Tibial artery (tissue), 4 donors: ENCODE measurements at regions not wholly inside any gene's neighbourhood (a gene's known extent, or its start where the extent isn't known, plus 50 kb on each side); places are given as distances from the start of the nearest gene placed in this dataset.

Experiments
- DNase-seq, 2 donors: peaks; one replicate each; pipeline ENCODE4 v3.0.0-alpha.2; 2019
- H3K27ac ChIP-seq, 2 donors: fragments of 200-600 bp; sonication (generic) in 1 of 2; 1 replicate in 1 of 2; 2 replicates in 1 of 2; pipeline ENCODE4 v1.5.1; 2018 to 2019; ENCODE audit warnings: mild to moderate bottlenecking in 1 of 2
- H3K27me3 ChIP-seq, 2 donors: fragments of 200-600 bp; sonication (generic) in 1 of 2; one replicate each; pipeline versions ENCODE4 v1.5.1 to v1.6.0; 2016 to 2019
- H3K36me3 ChIP-seq, 3 donors: fragments of 200-600 bp; sonication (generic) in 2 of 3; one replicate each; pipeline ENCODE4 v1.5.1; 2016 to 2019; ENCODE audit warnings: mild to moderate bottlenecking in 2 of 3
- H3K4me1 ChIP-seq, 4 donors: fragments of 200-600 bp; sonication (generic) in 2 of 4; 1 replicate in 3 of 4; 2 replicates in 1 of 4; pipeline ENCODE4 v1.5.1; 2016 to 2019
- H3K4me3 ChIP-seq, 2 donors: fragments of 200-600 bp; sonication (generic) in 1 of 2; 1 replicate in 1 of 2; 2 replicates in 1 of 2; pipeline ENCODE4 v1.5.1; 2018 to 2019; ENCODE audit warnings: mild to moderate bottlenecking in 2 of 2
- H3K9me3 ChIP-seq, 3 donors: fragments of 200-600 bp; sonication (generic) in 1 of 3; one replicate each; pipeline ENCODE4 v1.5.1; 2016 to 2019
- intact Hi-C: fragments of 100-400 bp; cut with DNase I; formaldehyde crosslinking; loops from one replicate; pipeline ENCODE4 v1.15.0; 2023; ENCODE audit warnings: low total_unique reads
- TF ChIP-seq, protein P1 (sequence below), 2 experiments: fragments of 200-600 bp in 1 of 2; fragments of 450-650 bp in 1 of 2; IDR thresholded peaks; one replicate each; pipeline ENCODE4 v1.5.1; 2017 to 2019; ENCODE audit warnings: antibody characterized with exemption in 2 of 2, mild to moderate bottlenecking in 1 of 2, moderate library complexity in 1 of 2

- no peak overlapping the region for H3K27ac ChIP-seq
- no peak for DNase-seq
- H3K36me3 ChIP-seq, result no peaks in the 10 kb centered on the region
- H3K4me1 ChIP-seq, result no peaks in the 10 kb centered on the region
- TF ChIP-seq, protein P1, sequence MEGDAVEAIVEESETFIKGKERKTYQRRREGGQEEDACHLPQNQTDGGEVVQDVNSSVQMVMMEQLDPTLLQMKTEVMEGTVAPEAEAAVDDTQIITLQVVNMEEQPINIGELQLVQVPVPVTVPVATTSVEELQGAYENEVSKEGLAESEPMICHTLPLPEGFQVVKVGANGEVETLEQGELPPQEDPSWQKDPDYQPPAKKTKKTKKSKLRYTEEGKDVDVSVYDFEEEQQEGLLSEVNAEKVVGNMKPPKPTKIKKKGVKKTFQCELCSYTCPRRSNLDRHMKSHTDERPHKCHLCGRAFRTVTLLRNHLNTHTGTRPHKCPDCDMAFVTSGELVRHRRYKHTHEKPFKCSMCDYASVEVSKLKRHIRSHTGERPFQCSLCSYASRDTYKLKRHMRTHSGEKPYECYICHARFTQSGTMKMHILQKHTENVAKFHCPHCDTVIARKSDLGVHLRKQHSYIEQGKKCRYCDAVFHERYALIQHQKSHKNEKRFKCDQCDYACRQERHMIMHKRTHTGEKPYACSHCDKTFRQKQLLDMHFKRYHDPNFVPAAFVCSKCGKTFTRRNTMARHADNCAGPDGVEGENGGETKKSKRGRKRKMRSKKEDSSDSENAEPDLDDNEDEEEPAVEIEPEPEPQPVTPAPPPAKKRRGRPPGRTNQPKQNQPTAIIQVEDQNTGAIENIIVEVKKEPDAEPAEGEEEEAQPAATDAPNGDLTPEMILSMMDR (IDR thresholded peaks at IDR 0.05), result no peak
- H3K9me3 ChIP-seq, result no peaks in the 10 kb centered on the region
- intact Hi-C loops, result no loop called here
- H3K4me3 ChIP-seq, result no peak overlapping the region
- no peaks in the 10 kb centered on the region for H3K27me3 ChIP-seq
Observed at GRCh38 chr6:54719633-54720032, 126.9 kb upstream of the FAM83B start.

- H3K9me3 ChIP-seq, result no peaks in the 10 kb centered on the region
- intact Hi-C loops, result no loop called here
- H3K27ac ChIP-seq, result no peak overlapping the region
Observed at GRCh38 chr6:54722328-54722727, 124.2 kb upstream of the FAM83B start.

DNA sequence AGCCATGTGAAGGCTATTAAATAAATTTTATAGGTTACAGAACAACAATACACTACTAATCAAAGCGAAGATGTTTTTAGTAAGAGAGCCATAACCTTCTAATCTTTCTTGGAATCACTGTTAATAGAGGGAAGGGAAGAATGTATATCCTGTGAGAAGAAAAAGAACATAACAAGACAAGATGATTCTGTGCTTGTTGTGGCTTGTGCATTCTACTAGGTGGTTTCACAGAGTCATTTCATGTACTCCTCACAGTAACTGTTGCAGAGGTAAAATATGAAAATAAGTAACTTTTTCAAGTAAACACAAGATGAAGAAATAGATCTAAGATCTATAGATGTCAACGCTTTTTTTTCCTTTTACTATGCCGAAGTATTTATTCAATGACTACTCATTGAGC, 116.9 kb upstream of the FAM83B start:
- Histone ChIP-seq H3K4me3 (no peak overlapping the region), H3K36me3 (no peaks in the 10 kb centered on the region), H3K4me1 (no peaks in the 10 kb centered on the region), H3K27ac (no peak overlapping the region), H3K27me3 (no peaks in the 10 kb centered on the region), H3K9me3 (no peaks in the 10 kb centered on the region)
- intact Hi-C loops, result no loop called here
- TF ChIP-seq, protein P1 (IDR thresholded peaks at IDR 0.05), result no peak
- no peak for DNase-seq

More at GRCh38 chr6:54722328-54722727, 124.2 kb upstream of the FAM83B start:
- Histone ChIP-seq H3K4me1 (no peaks in the 10 kb centered on the region), H3K27me3 (no peaks in the 10 kb centered on the region), H3K4me3 (no peak overlapping the region), H3K36me3 (no peaks in the 10 kb centered on the region)
- TF ChIP-seq, protein P1 (IDR thresholded peaks at IDR 0.05), result no peak
- DNase-seq, result no peak

- intact Hi-C loops, result no loop called here
- Histone ChIP-seq H3K4me1 (no peaks in the 10 kb centered on the region), H3K27me3 (no peaks in the 10 kb centered on the region), H3K36me3 (no peaks in the 10 kb centered on the region), H3K9me3 (peaks cover 0 to 3% (median 0%) of the 10 kb centered on the region in 3 donors), H3K27ac (no peak overlapping the region), H3K4me3 (no peak overlapping the region)
- DNase-seq, result no peak
- TF ChIP-seq, protein P1 (IDR thresholded peaks at IDR 0.05), result no peak
Observed at GRCh38 chr6:54730767-54731630, 115.6 kb upstream of the FAM83B start.

DNA sequence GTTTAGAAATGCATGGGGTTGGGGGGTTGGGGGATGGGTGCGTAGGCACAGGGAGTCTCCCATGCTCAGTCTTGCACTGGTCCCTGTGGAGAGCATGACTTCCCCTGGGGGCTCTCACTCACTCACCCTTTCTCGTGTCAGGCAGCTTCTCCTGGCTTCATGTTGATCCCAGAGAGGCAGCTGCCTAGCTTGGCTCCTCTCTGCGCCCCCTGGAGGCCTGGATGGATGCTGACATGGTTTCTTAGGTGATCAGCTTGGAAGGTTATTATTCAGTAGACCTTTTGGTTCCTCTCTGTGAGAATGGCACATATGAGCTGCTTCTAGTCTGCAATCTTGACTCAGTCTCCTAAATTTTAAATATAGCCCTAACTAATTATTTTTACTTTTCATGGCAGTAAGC, 109.3 kb upstream of the FAM83B start:
- Histone ChIP-seq H3K4me1 (no peaks in the 10 kb centered on the region), H3K9me3 (peaks cover 0 to 13% (median 7%) of the 10 kb centered on the region in 3 donors), H3K27me3 (no peaks in the 10 kb centered on the region), H3K36me3 (no peaks in the 10 kb centered on the region), H3K27ac (no peak overlapping the region), H3K4me3 (no peak overlapping the region)
- intact Hi-C loops, result no loop called here
- DNase-seq, result no peak
- TF ChIP-seq, protein P1 (IDR thresholded peaks at IDR 0.05), result no peak
